ENCODE measurements at regions not wholly inside any gene's neighbourhood (a gene's known extent, or its start where the extent isn't known, plus 50 kb on each side); places are given as distances from the start of the nearest gene placed in this dataset.
"Not testable (repeated sequence)": the region's sequence is repeated elsewhere in the genome, so short reads cannot be mapped to it uniquely, and the experiment has no call there.

GRCh38 chr4:63222466-63222865 lies 1186.8 kb downstream of the TECRL start:
- DNase-seq, result no peak

- no peak for DNase-seq
These were observed 1187.8 kb downstream of the TECRL start for GRCh38 chr4:63221477-63221876.

- DNase-seq, result no peak
These were observed 1190.4 kb downstream of the TECRL start for GRCh38 chr4:63218856-63219255.

- no peak for DNase-seq
These were observed 1195.2 kb downstream of the TECRL start for GRCh38 chr4:63214076-63214475.

- no peak for DNase-seq
These were observed 1197.3 kb downstream of the TECRL start for GRCh38 chr4:63211776-63212479.

- DNase-seq, result no peak
These were observed 1197.9 kb downstream of the TECRL start for GRCh38 chr4:63211375-63211774.

GRCh38 chr4:63193029-63193428 lies 1216.2 kb downstream of the TECRL start:
- DNase-seq, result not testable (repeated sequence)

GRCh38 chr4:63171341-63171740 lies 1237.9 kb downstream of the TECRL start:
- no peak for DNase-seq

- no peak for DNase-seq
These were observed 1238.3 kb downstream of the TECRL start for GRCh38 chr4:63170923-63171322.

GRCh38 chr4:63169836-63170235 lies 1239.4 kb downstream of the TECRL start:
- no peak for DNase-seq

GRCh38 chr4:63155561-63155960 lies 1253.7 kb downstream of the TECRL start:
- DNase-seq, result no peak

- no peak for DNase-seq
These were observed 1285.8 kb downstream of the TECRL start for GRCh38 chr4:63123441-63123840.

- DNase-seq, result no peak
These were observed 1286.3 kb downstream of the TECRL start for GRCh38 chr4:63122955-63123354.

GRCh38 chr4:63106600-63106999 lies 1302.7 kb downstream of the TECRL start:
- DNase-seq, result no peak

GRCh38 chr4:63105839-63106238 lies 1303.4 kb downstream of the TECRL start:
- DNase-seq, result no peak

GRCh38 chr4:63090641-63091040 lies 1318.6 kb downstream of the TECRL start:
- DNase-seq, result no peak

GRCh38 chr4:63085091-63085490 lies 1324.2 kb downstream of the TECRL start:
- no peak for DNase-seq

GRCh38 chr4:63080934-63081333 lies 1328.3 kb downstream of the TECRL start:
- no peak for DNase-seq

- DNase-seq, result no peak
These were observed 1345.5 kb downstream of the TECRL start for GRCh38 chr4:63063760-63064159.

GRCh38 chr4:63062891-63063290 lies 1346.4 kb downstream of the TECRL start:
- DNase-seq, result not testable (repeated sequence)

GRCh38 chr4:63049726-63050125 lies 1359.5 kb downstream of the TECRL start:
- no peak for DNase-seq

- no peak for DNase-seq
These were observed 1360.0 kb downstream of the TECRL start for GRCh38 chr4:63049278-63049677.

GRCh38 chr4:63036159-63036866 lies 1372.9 kb downstream of the TECRL start:
- no peak for DNase-seq

GRCh38 chr4:63029380-63029779 lies 1379.9 kb downstream of the TECRL start:
- DNase-seq, result no peak

GRCh38 chr4:63020661-63021060 lies 1388.6 kb downstream of the TECRL start:
- DNase-seq, result no peak

All from KG1 (cell line).